ENCODE measurements at regions not wholly inside any gene's neighbourhood (a gene's known extent, or its start where the extent isn't known, plus 50 kb on each side); places are given as distances from the start of the nearest gene placed in this dataset.
"Not testable (repeated sequence)": the region's sequence is repeated elsewhere in the genome, so short reads cannot be mapped to it uniquely, and the experiment has no call there.

DNA sequence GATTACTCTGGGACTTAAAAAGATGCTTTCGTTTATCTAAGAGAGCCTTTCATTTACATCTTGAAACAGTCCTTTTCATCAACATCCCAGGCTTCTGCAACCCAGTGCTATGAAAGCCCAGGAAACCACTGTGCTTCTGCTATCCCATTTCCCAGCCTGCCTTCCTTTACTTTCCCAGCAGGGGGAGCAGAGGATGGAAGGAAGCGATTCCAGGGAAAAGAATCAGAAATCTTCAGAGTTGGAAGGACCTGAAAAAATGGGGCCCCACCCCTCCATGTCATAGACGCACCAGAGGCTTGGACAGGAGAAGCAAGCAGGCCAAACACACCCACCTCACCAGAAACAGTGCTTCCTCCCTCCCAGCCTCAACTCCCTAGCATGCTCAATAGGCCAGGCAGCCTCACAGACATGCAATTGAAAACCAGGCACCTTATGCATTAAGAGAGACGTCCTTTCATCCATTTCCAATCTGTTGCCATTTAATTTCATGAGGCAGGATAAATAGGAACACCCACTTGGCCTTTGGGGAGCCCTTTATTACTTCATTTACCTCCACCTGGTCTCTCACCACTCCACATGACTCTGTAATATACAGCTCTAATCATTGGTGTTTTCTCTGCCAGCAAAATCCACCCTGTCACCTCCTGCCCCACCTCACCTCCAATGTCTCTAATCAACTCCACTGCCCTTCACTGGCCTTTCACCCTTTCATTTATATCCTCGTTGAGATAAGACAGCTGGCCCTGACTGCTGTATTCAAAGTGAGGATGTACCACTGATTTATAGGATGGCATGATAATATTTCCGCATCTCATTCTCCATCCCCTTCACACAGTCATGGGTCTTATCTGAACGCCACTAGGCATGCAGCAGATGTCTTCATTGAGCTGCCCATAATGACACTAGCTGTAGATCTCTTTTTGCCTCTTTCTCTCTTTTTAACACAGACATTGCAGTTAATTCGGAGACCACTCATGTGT lies 583.9 kb downstream of the NTRK3 start:
- peak; percentile 24 for DNase-seq (ENCODE audit: low spot score)

GRCh38 chr15:87671289-87671688 lies 585.2 kb downstream of the NTRK3 start:
- no peak for DNase-seq (ENCODE audit: low spot score)

GRCh38 chr15:87669846-87670245 lies 586.7 kb downstream of the NTRK3 start:
- no peak for DNase-seq (ENCODE audit: low spot score)

DNA sequence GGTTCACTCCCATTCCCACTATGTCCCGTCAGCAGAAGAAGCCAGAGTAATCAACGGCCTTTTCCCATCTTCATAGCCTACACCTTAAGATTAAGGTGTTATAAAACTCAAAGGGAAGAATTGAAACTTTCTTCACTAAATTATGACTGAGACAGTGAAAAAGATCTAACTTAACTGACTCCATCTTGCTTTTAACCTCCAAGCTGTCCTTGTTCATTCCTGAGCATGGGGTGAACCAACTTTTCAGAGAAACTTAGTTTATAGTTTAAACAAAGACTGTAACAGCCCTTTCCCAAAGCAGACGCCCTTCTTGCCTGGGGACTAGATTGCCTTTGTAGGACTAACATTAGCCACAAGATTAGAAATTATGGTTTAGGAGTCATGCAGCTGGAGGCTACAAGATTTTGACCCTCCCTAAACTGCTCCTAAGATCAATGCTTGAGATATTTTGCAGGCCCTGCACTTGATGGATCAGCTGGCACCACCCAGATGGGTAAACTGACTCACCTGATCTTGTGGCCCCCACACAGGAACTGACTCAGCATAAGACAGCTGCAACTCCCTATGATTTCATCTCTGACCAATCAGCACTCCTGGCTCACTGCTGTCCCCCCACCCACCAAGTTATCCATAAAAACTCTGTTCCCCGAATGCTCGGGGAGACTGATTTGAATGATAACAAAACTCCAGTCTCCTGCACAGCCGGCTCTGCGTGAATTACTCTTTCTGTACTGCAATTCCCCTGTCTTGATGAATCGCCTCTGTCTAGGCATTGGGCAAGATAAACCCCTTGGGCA lies 587.6 kb downstream of the NTRK3 start:
- DNase-seq (ENCODE audit: low spot score) = peak; percentile 18

DNA sequence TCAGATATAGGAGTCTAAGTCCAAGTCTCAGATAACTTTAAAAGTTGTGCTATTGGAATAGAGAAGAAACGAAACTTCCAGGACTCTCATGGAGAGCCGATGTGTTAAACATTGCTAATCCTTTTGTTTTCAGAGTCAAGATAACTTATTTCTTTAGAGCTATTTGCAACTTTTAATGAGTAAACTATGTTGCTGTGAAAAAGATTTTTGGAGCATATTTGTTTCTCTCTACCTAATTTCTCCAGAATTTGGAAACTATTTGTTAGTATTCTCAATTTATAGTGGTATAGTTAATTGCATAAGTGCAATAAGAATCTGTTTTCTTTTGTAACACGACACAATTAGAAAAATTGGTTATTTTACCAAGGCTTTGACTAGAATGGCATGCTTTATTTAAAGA lies 588.9 kb downstream of the NTRK3 start:
- no peak for DNase-seq (ENCODE audit: low spot score)

DNA sequence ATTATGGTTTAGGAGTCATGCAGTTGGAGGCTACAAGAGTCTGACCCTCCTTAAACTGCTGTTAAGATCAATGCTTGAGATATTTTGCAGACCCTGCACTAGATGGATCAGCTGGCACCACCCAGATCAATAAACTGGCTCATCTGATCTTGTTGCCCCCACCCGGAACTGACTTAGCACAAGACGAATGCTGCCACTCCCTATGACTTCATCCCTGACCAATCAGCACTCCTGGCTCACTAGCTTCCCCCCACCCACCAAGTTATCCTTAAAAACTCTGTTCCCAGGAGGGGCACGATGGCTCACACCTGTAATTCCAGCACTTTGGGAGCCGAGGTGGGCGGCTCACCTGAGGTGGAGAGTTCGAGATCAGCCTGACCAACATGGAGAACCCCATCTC lies 594.0 kb downstream of the NTRK3 start:
- no peak for DNase-seq (ENCODE audit: low spot score)

GRCh38 chr15:87661454-87662355 lies 594.8 kb downstream of the NTRK3 start:
- DNase-seq (ENCODE audit: low spot score) = no peak

DNA sequence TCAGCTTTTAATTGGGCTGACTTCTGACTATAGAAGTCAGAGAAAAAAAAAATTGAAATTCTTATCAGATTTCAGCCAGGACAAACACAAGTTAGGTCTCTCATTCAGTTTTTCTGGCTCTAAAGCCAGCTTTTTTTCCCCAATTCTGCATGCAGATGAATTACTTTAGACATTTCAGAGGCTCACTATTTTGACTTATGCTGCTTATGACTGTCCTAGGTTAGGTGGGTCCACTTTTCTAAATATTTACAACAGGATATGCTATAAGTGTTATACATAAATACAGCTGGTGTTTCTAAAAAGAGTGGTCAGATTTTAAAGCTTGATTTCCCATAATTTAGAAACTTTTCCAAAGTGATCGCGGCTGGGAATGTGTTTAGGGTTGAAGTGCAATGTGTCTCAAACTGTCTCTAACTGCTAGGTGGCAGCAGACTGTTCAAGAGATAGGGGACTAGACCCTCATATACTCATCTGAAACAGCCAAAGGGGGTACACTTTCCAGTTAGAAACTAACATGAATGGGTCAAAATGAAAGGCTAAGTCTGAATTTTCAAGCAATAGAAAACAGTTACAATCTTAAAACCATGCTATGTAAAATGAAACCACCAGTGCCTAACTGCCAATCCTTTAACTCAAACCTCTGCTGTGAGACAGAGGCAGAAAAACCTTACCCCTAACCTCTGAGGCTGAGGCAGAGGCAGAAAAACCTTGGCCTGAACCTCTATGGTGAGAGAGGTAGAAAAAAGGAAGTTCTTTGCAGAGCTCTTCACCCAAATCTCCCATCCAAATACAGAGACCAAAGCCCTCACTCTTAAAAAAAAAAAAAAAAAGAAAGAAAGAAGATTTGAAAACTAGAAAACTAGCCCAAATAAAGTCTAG lies 596.0 kb downstream of the NTRK3 start:
- no peak for DNase-seq (ENCODE audit: low spot score)

GRCh38 chr15:87656372-87656771 lies 600.2 kb downstream of the NTRK3 start:
- DNase-seq (ENCODE audit: low spot score) = no peak

DNA sequence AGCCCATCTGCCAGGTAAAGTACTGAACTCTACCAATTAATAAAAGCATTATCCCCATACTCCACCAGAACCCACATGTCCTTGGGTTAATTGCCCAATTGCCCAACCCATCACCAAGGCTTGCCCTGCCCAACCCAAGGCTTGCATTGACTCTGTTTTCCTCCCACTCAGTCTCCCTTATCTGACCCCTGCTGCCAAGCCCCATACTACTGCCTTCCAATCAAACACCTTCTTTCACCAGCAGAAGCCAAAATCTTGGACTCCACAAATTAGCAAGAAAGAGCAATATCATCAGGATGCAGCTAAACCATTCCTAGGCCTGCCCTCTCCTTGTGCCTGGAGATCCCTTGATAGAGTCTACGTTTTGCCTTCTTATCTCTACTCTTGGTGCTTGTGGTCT lies 602.9 kb downstream of the NTRK3 start:
- no peak for DNase-seq (ENCODE audit: low spot score)

- no peak for DNase-seq (ENCODE audit: low spot score)
Observed at GRCh38 chr15:87649175-87649574, 607.4 kb downstream of the NTRK3 start.

- DNase-seq (ENCODE audit: low spot score) = no peak
Observed at GRCh38 chr15:87648278-87648677, 608.3 kb downstream of the NTRK3 start.

DNA sequence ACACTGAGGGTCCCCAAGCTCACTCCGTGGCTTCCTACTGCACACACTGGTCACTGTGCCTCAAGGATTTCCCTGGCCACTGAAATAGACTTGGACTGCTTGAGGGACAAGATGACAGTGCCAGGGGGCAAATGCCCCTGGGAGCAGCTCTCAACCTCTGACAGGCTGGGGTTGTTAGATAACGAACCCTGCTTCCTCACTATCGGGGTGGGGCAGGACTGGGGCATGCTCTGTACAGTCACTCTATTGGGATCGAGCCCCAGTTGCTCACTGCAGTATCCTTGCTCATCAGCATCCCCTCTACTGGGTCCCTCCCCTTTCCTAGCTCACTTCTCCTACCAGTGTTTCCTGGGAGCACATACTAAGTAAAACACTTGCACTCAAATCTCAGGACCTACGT lies 610.8 kb downstream of the NTRK3 start:
- no peak for DNase-seq (ENCODE audit: low spot score)

DNA sequence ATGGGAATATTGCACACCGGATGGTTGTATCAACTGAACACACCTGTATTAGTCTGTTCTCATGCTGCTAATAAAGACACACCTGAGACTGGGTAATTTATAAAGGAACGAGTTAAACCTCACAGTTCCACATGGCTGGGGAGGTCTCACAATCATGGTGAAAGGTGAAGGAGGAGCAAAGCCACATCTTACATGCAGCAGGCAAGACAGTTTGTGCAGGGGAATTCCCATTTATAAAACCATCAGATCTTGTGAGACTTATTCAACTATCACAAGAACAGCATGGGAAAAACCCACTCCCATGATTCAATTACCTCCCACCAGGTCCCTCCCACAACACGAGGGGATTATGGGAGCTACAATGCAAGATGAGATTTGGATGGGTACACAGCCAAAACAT lies 613.5 kb downstream of the NTRK3 start:
- not testable (repeated sequence) for DNase-seq (ENCODE audit: low spot score)

- no peak for DNase-seq (ENCODE audit: low spot score)
Observed at GRCh38 chr15:87639305-87640011, 617.1 kb downstream of the NTRK3 start.

DNA sequence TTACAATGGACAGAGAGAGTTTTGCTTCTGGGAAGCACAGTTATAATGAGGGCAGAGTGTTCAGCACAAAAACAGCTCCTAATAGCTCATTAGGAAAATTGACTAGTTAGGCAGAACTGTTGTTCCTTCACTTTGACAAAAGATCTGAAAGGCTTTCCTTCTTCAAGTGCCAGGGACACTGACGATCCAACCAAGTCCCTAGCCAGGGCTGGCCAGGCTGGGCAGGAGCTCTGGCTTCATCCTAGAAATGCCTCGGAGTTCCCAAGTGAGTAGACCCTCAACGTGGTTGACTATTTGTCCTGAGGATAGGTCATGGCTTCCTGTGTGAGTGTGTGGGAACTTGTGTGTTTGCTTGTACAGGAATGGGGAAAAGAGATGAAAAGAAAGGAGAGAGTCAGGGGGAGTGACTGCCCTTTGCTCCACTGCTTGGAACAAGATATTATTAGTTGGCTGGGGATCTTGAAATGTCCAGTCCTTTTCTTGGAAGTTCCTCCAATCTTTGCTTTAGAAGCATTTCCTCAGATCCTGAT lies 617.9 kb downstream of the NTRK3 start:
- no peak for DNase-seq (ENCODE audit: low spot score)

- DNase-seq (ENCODE audit: low spot score) = no peak
Observed at GRCh38 chr15:87634361-87634760, 622.2 kb downstream of the NTRK3 start.

DNA sequence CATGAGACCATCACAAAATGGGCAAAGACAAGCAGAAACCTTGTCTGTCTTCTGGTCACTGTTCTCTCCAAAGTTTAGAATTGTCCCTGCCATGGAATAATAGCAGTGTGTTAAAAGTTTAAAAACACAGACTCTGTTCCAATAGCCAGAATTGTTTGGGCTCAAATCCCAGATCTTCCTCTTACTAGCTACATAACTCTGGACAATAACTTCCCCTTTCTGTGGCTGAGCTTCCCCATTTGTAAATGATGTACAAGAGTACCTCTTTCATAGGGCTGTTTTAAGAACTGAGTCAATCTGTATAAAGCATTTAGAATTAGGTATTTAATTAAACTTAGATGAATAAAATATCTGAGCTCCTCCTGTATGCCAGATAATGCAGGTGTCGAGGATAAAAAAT lies 623.0 kb downstream of the NTRK3 start:
- DNase-seq (ENCODE audit: low spot score) = no peak

GRCh38 chr15:87632364-87632763 lies 624.2 kb downstream of the NTRK3 start:
- DNase-seq (ENCODE audit: low spot score) = no peak

- no peak for DNase-seq (ENCODE audit: low spot score)
Observed at GRCh38 chr15:87631775-87632174, 624.8 kb downstream of the NTRK3 start.

All from RKO (cell line).